Aorta (tissue), 5 donors: ENCODE measurements at regions not wholly inside any gene's neighbourhood (a gene's known extent, or its start where the extent isn't known, plus 50 kb on each side); places are given as distances from the start of the nearest gene placed in this dataset.

Source experiments
- ATAC-seq: fragments of 200-7000 bp; cut with Tn5 transposase; one replicate; pipeline ENCODE4 v1.9.1; 2022; ENCODE audit warnings: moderate library complexity; ENCODE audit not compliant: low FRiP score
- DNase-seq, 2 donors: peaks; one replicate each; pipeline ENCODE4 v3.0.0-alpha.2; 2020
- H3K27ac ChIP-seq, 2 donors: one replicate each; pipeline ENCODE4 v1.5.1; 2013; ENCODE audit warnings: low read length in 2 of 2, mild to moderate bottlenecking in 2 of 2, moderate library complexity in 2 of 2, control low read depth in 1 of 2, inconsistent platforms in 1 of 2, low read depth in 1 of 2
- H3K27me3 ChIP-seq, 2 donors: one replicate each; pipeline ENCODE4 v1.6.1; 2013; ENCODE audit warnings: control low read depth in 1 of 2, low read length in 1 of 2, mild to moderate bottlenecking in 1 of 2, moderate library complexity in 1 of 2; ENCODE audit not compliant: insufficient read depth in 2 of 2, control insufficient read depth in 1 of 2
- H3K36me3 ChIP-seq, 2 donors: one replicate each; pipeline ENCODE4 v1.6.1; 2013; ENCODE audit warnings: control low read depth in 1 of 2, low read length in 1 of 2, mild to moderate bottlenecking in 1 of 2; ENCODE audit not compliant: insufficient read depth in 2 of 2, control insufficient read depth in 1 of 2
- H3K4me1 ChIP-seq, 2 donors: one replicate each; pipeline ENCODE4 v1.6.1; 2013; ENCODE audit warnings: low read length in 2 of 2, control low read depth in 1 of 2, mild to moderate bottlenecking in 1 of 2, moderate library complexity in 1 of 2; ENCODE audit not compliant: insufficient read depth in 2 of 2, control insufficient read depth in 1 of 2
- H3K4me3 ChIP-seq, 2 donors: one replicate each; pipeline ENCODE4 v1.5.1; 2013; ENCODE audit warnings: low read length in 2 of 2, control low read depth in 1 of 2, mild to moderate bottlenecking in 1 of 2
- H3K9me3 ChIP-seq: one replicate; pipeline ENCODE4 v1.6.1; 2013; ENCODE audit warnings: mild to moderate bottlenecking, low read length; ENCODE audit not compliant: control insufficient read depth
- WGBS, 2 donors: extraction: QIAGEN DNeasy Blood & Tissue Kit; methylation state at CpG; one replicate each; pipeline ENCODE4 v1.1.7; 2013; 5-methylcytosine and 5-hydroxymethylcytosine counted together
- intact Hi-C, 2 donors: fragments of 100-400 bp; cut with DNase I; formaldehyde crosslinking; loops; one replicate each; pipeline versions ENCODE4 v1.14.2 to v1.15.0; 2022
- donor health status: healthy with polysubstance abuse.
- donor health status: Bipolar disorder and iron deficiency.
- donor health status: DM: no; HTN: no; CAD: no.
- donor health status: DM: no; HTN: no; CAD: no.
- donor health status: DM: yes; HTN: yes; CAD: no.

DNA sequence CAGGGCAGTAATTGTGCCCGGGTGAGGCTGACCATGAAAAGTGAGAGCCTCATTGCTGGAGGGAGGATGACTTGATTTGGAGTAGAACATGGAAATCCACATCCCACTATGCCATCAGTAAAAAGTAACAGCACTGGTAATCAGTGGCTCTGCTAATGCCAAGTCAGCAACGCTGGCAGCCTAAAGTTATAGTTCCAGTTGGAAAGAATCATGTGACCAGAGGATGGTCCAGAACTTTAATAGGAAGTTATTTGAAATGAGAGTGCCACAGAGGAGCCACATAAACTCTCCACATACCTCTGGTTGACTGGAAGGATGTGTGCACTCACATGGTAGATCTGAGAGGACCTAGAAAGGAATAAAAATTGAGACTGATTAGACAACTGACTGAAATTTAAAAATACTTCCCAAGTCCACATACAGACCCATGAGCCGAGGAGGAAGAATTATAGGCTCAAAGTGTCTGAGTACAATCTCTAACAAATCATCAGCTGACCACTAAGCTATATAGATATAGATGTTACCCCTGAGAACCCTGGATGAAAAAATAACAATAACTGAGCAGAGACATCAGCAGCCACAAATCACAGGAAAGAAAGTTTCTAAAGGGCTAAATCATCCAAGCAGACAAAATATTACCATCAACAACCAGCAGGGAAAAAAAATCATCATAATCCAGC is 346.8 kb downstream of the STK39 start:
- no peak for DNase-seq
- Histone ChIP-seq H3K27me3 (no peaks in the 10 kb centered on the region), H3K9me3 (no peaks in the 10 kb centered on the region), H3K27ac (no peak overlapping the region), H3K4me3 (no peak overlapping the region), H3K4me1 (no peaks in the 10 kb centered on the region), H3K36me3 (no peaks in the 10 kb centered on the region)
- intact Hi-C loops: no loop called here
- 42 to 56% methylated on average over 3 of the region's 3 CpGs for WGBS, 2 donors
- ATAC-seq: no peak

DNA sequence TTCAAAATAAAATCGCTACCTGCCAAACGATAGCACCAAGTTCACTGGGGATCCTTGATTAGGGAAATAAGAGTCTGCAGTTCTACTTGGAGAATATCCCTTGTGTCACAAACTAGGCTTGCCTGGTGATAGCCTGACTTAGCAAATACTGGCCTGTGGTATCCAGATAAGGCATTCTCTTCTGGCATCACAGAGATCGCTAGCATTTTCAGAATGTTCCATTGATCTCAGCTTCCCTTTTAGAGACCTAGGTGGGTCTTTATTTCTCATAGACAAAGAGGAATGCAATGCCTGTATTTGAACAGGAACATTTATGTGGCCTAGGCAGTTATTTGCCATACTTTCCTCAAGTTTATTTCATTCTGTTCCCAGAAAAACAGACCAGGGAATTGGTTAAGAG is 349.1 kb downstream of the STK39 start:
- no peaks in the 10 kb centered on the region for H3K4me1 ChIP-seq
- 81 to 90% methylated on average over 3 of the region's 3 CpGs for WGBS, 2 donors
- H3K9me3 ChIP-seq: no peaks in the 10 kb centered on the region
- H3K4me3 ChIP-seq: no peak overlapping the region
- H3K27ac ChIP-seq: no peak overlapping the region
- no peaks in the 10 kb centered on the region for H3K27me3 ChIP-seq
- no peaks in the 10 kb centered on the region for H3K36me3 ChIP-seq
- ATAC-seq (no peak), DNase-seq (no peak)
- intact Hi-C loops: no loop called here

DNA sequence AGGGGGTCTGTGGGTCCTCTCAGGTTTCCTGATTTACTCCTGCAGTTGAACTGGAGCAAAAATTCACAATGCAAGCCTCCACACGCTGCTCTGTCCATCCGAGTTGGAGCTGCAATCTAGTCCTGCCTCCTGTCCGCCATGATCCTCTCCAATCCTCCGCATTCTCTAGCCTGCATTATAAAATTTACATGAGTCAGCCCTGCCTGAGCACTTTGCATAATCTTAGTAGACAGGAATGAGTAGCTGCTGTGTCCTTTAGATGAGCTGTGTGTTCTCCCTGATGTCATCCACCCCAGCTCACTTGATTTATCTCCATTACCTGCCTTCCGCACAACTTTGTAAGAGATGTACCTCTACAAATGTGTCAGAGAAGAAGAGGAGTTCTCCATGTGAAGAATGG is 355.6 kb downstream of the STK39 start:
- WGBS, 2 donors: 90 to 91% methylated on average over 5 of the region's 5 CpGs
- no peaks in the 10 kb centered on the region for H3K4me1 ChIP-seq
- H3K27ac ChIP-seq: no peak overlapping the region
- H3K9me3 ChIP-seq: no peaks in the 10 kb centered on the region
- DNase-seq (no peak), ATAC-seq (no peak)
- intact Hi-C loops: no loop called here
- H3K4me3 ChIP-seq: no peak overlapping the region
- H3K36me3 ChIP-seq: no peaks in the 10 kb centered on the region
- H3K27me3 ChIP-seq: peaks cover 0 to 4% of the 10 kb centered on the region in 2 donors

DNA sequence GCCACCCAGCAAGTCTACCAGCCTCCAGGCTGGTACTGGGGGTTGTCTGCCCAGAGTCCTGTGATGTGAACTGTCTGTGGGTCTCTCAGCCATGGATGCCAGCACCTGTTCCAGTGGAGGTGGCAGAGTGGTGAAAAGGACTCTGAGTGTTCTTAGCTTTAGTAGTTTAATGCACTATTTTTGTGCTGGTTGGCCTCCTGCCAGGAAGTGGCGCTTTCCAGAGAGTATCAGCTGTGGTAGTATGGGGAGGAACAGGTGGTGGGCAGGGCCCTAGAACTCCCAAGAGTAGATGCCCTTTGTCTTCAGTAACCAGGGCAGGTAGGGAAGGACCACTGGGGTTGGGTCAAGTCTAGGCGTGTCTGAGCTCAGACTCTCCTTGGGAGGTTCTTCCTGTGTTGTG is 356.7 kb downstream of the STK39 start:
- no peaks in the 10 kb centered on the region for H3K4me1 ChIP-seq
- 82 to 83% methylated on average over 2 of the region's 2 CpGs for WGBS, 2 donors
- H3K4me3 ChIP-seq: no peak overlapping the region
- no peak overlapping the region for H3K27ac ChIP-seq
- H3K36me3 ChIP-seq: no peaks in the 10 kb centered on the region
- H3K9me3 ChIP-seq: no peaks in the 10 kb centered on the region
- DNase-seq (no peak), ATAC-seq (no peak)
- intact Hi-C loops: no loop called here
- peaks cover 0 to 4% of the 10 kb centered on the region in 2 donors for H3K27me3 ChIP-seq

DNA sequence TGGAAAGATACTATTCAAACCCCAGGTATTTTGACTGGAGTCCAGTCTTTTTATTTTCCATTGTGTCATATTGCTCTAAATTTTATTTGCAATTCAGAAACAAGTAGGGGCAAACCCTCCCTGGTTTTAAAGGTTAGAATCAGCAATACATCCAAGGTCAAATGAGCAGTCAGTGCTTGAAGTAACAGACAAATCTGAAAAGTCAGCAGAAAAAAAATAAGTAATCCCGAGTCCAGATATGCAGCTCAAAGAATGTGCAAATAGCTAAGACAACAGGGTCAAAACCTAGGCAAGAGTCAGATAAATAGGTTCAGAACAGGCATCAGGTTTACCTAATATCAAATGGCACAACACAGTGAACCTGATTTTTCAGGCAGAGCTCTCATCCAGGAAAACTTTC is 367.0 kb downstream of the STK39 start:
- 48 to 56% methylated on average over 1 of the region's 1 CpG for WGBS, 2 donors
- no peak for DNase-seq
- Histone ChIP-seq H3K9me3 (no peaks in the 10 kb centered on the region), H3K4me3 (no peak overlapping the region), H3K27ac (no peak overlapping the region), H3K4me1 (no peaks in the 10 kb centered on the region), H3K36me3 (no peaks in the 10 kb centered on the region), H3K27me3 (no peaks in the 10 kb centered on the region)
- intact Hi-C loops: no loop called here
- ATAC-seq: no peak

DNA sequence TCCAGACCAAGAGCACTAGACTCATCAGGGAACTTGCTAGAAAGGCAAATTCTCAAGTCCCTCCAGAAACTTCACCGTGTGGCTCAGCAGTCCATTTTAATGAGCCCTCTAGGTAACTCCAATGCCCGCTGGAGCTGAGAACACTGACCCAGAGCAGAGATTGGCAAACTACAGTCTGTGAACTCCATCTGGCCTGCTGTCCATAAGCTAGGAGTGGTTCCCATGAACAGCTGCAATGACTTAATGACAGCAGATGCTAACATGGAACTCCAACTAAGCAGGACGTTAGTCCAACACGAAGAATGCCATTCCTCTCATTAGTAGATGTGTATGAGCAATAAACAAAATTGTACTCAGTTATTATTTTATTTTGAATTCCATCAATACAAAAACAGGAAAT is 371.9 kb downstream of the STK39 start:
- ATAC-seq: no peak
- no peaks in the 10 kb centered on the region for H3K27me3 ChIP-seq
- no peak for DNase-seq
- H3K9me3 ChIP-seq: no peaks in the 10 kb centered on the region
- no peaks in the 10 kb centered on the region for H3K4me1 ChIP-seq
- WGBS, 2 donors: 93 to 94% methylated on average over 4 of the region's 4 CpGs
- no peaks in the 10 kb centered on the region for H3K36me3 ChIP-seq
- no peak overlapping the region for H3K4me3 ChIP-seq
- intact Hi-C loops: no loop called here
- no peak overlapping the region for H3K27ac ChIP-seq

DNA sequence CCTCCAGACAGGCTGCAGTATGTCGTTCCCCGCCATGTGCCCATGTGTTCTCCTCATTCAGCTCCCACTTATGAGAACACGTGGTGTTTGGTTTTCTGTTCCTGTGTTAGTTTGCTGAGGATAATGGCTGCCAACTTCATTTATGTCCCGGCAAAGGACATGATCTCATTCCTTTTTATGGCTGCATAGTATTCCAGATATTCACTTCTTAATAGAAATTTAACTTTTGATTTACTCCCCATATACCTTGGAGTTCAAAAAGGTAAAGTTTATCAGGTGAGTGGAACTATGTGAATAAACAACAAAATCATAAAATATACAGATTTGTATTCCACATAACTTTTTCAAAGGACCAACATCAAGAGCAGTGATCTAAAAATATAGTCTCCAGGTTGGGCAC is 372.6 kb downstream of the STK39 start:
- Histone ChIP-seq H3K27me3 (no peaks in the 10 kb centered on the region), H3K9me3 (no peaks in the 10 kb centered on the region), H3K4me3 (no peak overlapping the region), H3K4me1 (no peaks in the 10 kb centered on the region), H3K27ac (no peak overlapping the region), H3K36me3 (no peaks in the 10 kb centered on the region)
- intact Hi-C loops: no loop called here
- 91 to 94% methylated on average over 4 of the region's 4 CpGs for WGBS, 2 donors
- ATAC-seq: no peak
- no peak for DNase-seq

DNA sequence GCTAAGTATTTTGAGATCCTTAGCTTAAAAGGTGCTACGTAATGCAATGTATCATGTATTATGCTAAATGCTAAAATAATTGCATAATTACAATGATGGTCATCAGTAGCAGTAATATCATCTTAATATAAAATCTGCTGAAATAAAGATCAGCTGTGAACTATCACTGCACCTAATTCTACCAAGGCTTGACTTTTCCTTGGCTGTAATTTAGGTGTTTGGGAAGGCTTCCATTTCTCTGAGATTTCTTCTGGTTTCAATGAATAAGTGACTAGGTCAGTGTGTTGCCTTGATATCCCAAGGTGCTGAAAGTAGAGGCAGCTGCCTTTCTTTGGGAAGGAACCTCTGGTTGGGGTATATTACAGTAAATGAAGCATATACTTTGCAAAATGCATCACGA is 376.1 kb downstream of the STK39 start:
- no peak for ATAC-seq
- WGBS, 2 donors: 97% methylated on average over 2 of the region's 2 CpGs
- intact Hi-C loops: no loop called here

DNA sequence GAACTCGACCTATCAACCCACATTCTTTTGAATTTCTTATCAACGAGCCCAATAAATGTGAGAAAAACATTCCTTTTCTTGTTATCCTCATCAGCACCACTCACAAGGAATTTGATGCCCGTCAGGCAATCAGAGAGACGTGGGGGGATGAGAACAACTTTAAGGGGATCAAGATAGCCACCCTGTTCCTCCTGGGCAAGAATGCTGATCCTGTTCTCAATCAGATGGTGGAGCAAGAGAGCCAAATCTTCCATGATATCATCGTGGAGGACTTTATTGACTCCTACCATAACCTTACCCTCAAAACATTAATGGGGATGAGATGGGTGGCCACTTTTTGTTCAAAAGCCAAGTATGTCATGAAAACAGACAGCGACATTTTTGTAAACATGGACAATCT is 378.2 kb downstream of the STK39 start:
- H3K27me3 ChIP-seq: no peaks in the 10 kb centered on the region
- H3K36me3 ChIP-seq: no peaks in the 10 kb centered on the region
- no peaks in the 10 kb centered on the region for H3K4me1 ChIP-seq
- no peak overlapping the region for H3K27ac ChIP-seq
- H3K4me3 ChIP-seq: no peak overlapping the region
- DNase-seq (no peak), ATAC-seq (no peak)
- H3K9me3 ChIP-seq: no peaks in the 10 kb centered on the region
- intact Hi-C loops: no loop called here
- WGBS, 2 donors: 56 to 61% methylated on average over 6 of the region's 6 CpGs

More for the DNA sequence above, 376.1 kb downstream of the STK39 start:
- Histone ChIP-seq H3K9me3 (no peaks in the 10 kb centered on the region), H3K27ac (no peak overlapping the region), H3K36me3 (no peaks in the 10 kb centered on the region), H3K4me3 (no peak overlapping the region), H3K27me3 (no peaks in the 10 kb centered on the region), H3K4me1 (no peaks in the 10 kb centered on the region)
- no peak for DNase-seq
